HG02938 (cell line): ENCODE measurements at regions not wholly inside any gene's neighbourhood (a gene's known extent, or its start where the extent isn't known, plus 50 kb on each side); places are given as distances from the start of the nearest gene placed in this dataset.

Source experiments
- ATAC-seq: cut with Tn5 transposase; IDR thresholded peaks from one replicate; pipeline ENCODE4 v1.9.1; 2021; ENCODE audit warnings: mild to moderate bottlenecking, moderate library complexity; ENCODE audit not compliant: unreplicated experiment

DNA sequence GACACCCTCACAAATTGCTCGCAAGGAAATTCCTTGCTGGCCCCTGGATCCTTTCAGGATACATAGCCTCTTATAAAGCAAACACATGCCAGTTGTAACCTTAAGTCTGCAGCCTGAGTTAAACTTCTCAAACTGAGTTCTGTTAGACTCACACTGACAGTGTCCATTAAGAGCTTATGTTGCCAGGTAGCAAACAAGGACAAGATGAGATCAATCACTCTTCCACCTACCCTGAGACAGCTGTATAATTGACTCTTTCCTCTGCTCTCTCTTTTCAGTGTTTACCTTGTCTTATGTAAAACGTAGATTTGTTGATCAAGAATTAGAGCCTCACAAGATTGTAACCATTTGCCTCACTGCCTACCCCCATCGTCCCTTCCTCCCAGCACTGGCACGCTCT is 359.8 kb downstream of the EPM2A start:
- no peak for ATAC-seq

DNA sequence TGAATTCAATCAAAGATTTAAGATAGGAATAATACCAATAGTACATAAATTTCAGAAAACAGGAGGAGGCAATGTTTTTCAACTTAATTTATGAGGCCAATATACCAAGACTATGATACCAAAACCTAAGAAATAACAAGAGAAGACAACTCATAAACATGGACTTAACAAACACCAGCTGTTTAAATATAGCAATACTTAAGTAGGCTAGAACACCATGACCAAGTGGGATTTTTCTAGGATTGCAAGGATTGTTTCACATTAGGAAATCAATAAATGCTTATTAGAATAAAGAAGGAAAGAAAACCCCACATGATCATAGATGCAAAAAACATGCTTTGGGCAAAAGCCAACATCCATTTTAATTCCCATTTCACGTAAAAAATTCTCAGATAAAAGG is 355.1 kb downstream of the EPM2A start:
- no peak for ATAC-seq

DNA sequence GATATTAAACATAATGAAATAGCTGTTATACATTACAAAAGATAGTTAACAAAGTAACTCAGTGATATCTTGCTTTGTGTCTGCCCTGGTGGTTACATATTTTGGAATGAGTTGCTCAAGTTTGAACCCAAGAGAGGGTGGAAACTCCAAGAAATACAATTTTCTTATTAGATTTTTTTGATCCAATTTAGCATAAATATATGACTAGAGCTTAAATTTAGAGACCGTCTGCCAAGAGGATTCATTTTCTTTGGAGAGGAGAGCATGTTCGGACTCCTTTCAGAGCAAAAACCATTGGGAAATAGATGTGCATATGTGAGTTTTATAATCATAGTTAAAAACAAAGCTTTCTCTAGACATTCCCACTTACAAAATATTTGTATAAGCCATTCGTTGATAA is 353.4 kb downstream of the EPM2A start:
- ATAC-seq: no peak

DNA sequence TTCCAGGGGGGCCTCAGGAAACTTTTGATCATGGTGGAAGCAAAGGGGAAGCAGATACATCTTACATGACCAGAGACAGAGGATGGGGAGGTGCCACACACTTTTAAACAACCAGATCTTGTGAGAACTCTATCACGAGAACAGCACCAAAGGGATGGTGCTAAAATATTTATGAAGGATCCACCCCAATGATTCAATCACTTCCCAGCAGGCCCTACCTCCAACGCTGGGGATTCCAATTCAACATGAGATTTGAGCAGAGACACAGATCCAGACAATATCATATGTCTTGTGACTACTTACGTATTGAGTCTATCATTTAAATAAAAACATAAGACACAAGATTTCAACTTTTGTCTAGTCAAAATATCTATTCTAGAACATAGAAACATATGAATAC is 351.9 kb downstream of the EPM2A start:
- no peak for ATAC-seq

DNA sequence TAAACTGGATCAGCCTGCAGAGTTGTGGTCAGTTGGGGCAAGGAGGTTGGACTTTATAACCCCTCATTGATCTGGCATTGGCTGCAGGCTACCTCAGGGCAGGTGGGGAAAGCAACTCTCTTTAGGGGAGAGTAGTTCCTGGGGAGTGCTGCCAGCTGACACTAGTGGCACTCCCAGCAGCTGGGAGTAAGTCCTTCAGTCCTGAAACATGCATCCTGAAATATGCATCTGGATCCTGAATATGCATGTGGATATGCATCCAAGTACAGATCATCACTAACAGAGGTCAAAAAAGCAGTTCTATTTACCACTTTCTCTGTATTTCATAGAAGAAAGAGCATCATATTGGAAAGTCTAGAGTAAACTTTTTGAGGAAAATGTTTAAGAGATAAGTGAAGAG is 350.8 kb downstream of the EPM2A start:
- no peak for ATAC-seq

DNA sequence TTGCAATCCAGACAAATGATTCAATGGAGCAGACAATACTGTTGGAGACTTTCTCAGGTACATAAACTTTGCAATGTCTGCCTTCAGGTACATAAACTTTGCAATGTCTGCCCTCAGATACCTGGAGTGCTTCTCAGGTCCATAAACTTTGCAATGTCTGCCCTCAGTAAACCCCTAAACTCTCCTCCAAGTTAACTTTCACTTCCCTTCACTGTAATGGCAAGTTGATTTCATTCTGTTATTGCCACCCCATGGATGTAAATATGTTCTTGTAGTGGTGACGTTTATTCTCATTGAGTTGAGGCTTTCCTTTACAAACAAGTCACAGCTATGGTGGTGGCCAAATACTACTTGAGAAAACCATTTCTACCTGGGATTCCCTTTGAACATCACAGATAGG is 338.8 kb downstream of the EPM2A start:
- ATAC-seq: no peak

DNA sequence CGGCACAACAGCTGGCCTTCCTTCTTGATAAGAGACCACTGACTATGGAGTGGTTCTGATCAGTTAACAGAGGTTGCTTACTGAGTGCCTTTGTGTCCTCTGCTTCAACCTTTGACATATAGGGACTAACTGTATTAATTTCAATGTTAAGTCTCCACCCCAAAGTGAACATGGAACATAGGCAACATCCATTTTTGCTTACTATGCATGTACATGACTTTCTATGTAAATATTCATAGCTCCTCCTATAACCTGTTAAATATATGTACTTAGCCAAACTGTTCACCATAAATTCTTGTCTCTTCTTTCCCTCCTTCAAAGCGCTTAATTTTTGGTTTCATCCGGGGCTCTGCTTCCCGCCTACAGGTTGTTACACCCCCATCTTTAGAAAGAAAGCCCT is 334.8 kb downstream of the EPM2A start:
- ATAC-seq: no peak

DNA sequence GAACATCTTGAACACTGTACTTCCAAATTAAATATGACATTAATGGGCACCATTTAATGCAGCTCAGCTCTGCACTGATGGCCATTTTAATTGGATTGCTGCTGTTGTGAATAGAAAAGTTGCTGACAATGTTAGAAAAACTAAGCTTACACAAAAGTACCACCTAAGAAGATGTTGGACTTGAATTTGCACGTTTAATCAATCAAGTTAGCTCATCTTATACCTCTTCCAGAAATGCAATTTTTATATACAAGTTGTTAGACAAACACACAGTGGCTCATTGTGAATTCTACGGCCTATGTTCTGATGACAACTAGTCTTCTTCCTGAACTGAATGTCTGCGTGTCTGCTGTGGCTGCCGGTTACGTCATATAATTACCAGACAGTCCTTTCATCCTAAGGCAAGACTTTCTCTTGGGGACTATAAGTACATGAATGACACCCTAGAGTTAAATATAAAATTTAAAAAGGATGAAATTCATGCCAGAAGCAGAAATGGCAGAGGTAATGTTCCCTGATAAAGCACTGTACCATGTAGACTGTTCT is 330.2 kb downstream of the EPM2A start:
- no peak for ATAC-seq

DNA sequence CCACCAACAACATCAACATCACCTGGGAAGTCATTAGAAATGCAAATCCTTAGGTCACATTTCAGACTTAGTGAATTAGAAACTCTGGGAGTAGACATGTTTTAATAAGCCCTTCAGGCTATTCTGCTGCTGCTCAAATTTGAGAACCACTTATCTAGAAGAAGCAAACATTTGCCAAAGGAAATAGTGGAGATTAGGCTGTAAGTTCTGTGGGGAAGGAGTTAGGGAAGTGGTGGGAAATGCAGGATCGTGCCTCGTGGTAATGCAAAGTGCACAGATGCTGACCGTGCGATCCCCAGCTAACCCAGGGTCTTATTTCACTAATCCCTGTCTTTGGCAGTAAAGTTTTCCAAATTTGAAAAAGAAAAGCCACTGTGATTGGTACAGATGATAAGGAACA is 328.5 kb downstream of the EPM2A start:
- ATAC-seq: no peak

DNA sequence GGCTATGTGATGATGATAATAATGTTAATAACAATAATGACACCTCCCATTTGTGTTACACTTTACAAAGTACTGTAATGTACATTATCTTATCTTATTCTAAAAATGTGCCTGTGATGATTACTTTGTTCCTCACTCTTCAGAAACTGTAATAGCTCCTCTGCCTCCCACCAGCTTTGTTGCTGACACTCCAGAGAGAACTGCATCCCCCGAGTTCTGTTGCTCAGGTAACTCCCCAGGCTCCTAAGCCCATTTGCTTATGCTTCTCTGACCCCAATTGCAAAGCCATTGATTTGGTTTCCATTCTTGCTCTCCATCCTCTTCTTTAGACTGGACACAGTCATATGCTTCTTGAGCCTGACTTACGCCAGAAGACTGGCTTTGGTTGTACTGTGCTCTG is 319.7 kb downstream of the EPM2A start:
- ATAC-seq: no peak

DNA sequence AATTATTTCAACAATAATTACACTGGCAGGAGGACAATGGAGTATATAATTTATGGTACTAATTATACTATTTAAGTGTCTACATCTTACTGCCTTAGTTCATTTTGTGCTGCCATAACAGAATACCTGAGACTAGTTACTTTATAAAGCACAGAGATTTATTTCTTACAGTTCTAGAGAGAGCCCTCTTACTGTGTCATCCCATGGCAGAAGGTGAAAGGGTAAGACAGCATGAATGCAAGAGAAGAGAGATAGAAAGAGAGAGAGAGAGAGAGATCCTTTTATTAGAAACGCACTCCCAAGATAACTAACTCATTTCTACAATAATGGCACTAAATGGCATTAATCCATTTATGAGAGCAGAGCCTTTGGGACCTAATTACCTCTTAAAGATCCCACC is 314.7 kb downstream of the EPM2A start:
- ATAC-seq: no peak

DNA sequence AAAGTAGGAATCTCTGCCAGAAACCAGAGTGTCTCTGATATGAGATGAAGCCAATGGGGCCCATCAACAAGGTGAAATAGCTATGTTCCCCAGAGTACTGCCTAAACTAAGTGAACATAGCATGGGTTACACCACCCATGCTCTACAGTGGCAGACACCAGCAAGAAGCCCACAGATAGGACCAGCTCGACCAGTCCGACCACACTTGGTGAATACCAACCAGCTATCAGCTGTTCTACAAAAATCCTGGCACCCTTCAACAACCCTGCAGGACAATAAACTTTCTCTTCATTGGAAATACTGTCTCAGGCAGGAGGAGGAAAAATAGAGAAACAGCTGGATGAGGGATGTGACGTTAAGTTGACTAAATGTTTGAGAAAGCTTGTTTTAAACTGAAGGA is 311.4 kb downstream of the EPM2A start:
- ATAC-seq: no peak

DNA sequence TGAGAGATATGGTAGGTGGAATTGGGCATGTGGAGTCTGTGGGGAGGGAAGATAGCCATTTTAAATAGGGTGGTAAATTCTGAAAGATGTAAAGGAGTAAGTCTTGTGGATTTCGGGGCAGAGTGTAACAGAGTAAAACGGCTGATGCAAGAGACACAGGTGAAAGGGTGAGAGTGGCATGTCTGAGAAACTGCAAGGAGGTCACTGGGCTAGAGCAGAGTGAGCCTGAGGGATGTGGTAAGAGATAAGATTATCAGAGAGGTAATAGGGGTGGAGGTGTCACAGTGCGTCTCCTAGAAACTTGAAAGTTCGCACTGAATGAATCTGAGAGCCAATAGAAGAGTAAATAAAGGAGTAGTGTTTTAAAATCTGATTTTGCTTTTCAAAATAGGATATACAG is 308.1 kb downstream of the EPM2A start:
- ATAC-seq: no peak

DNA sequence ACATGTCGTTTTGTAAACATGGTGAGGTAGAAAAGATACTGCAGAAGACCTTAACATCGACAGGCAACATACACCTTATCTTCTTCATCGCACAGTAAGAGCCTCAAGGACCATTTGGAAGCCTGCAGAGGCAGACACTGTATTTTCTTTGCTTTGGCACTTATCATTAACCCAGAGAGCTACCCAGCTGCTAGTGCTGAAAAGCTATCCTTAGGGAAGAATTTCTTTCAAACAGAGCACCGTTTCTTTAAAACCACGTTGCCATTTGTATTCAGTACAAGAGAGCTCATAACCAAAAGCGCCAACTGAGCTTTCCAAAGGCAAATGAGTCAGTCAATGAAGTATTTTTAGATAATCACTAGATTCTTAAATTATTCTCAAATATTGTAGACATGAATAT is 306.6 kb downstream of the EPM2A start:
- no peak for ATAC-seq

DNA sequence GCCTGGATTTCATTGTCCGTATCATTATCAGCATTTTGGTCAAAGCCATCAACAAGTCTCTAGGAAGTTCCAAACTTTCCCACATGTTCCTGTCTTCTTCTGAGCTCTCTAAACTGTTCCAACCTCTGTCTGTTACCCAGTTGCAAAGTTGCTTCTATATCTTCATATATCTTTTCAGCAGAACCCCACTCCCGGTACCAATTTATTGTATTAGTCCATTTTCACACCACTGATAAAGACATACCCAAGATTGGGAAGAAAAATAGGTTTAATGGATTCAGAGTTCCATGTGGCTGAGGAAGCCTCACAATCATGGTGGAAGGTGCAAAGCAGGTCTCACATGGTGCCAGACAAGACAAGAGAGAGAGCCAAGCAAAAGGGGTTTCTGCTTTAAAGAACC is 293.2 kb downstream of the EPM2A start:
- no peak for ATAC-seq

DNA sequence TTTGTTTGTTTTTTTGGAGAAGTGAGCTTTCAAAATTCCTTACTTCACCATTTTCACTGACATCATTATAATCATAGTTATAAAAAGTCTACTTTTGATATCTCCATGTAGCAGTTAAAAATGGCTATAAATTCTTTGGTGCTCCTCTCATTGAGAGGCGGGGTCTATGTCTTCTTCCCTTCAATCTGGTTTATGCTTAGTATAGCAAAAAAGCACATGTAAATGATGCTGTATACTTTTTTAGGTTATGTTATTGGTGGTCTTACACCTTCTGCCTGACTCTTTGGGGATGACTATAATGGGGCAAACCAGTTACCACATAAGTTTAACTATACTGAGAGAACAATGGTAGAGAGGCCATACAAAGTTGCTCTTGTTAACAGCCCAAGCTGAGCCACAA is 289.6 kb downstream of the EPM2A start:
- no peak for ATAC-seq

DNA sequence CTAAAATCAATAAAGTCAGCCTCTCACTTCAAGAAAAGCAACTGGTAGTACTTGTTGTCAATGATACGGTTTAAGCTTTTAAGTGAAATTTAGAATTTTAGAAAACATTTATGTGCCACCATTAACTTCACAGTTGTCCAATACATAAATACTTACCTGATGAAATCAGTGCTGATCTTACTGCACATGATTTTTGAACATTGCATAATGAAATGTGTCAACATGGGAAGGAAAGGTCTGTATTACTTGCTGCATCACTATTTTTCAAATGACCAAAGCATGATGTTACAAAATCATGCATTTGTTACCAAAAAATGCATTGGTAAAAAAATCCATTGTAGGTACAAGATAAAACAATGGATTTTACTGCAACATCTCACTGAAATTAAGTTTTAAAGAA is 284.3 kb downstream of the EPM2A start:
- ATAC-seq: no peak

DNA sequence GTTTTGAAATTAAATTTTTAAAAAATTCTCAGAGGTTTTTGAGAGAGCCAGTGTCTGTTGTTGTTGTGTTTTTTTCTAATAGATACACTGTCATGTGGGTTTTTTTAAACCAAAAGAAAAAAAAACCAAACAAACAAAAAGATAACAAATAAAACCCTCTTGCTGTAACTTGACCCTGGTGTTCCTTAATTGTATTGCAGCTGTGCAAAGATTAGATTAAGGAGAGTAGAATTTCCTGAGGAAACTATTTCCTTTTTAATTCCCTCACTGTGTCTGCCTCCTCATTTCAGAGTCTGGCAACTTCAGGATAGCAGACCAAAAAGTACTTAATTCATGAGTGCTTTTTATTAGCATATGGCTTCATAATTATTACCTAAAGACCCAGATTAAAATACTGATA is 281.9 kb downstream of the EPM2A start:
- ATAC-seq: no peak

DNA sequence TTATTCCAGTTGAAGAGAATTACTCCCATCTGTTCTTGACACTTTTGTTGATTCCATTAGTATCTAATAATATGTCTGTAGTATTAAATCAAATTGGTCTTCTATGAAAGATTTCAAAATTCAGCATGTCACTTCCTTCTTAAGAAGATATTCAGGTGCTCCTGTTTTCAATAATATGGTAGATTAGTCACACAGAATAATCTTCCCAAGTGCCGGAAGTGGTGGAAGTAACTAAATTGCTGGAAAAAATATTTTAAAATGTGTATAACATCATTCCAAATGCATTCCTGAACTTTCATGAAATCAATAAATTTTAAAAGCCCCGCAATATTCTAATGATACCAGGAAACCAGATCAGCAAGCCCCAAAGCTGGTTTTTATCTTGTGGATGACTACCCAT is 281.3 kb downstream of the EPM2A start:
- no peak for ATAC-seq

DNA sequence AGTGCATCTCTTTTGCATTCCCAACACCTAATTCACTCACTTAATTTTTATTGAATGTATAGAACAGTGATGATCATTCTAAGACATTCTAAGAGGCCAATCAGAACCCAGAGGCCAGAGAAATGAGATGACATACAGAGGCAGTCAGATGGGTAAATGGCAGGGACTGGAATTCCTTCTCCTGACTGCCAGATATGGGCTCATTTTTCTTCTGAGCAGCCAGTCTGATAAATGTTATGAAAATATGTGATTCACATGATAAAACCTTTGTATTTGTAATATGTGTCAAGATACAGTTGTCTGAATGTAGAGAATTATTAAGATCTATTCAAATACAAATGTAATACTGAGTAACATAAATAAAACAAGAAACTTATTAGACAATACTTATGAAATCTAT is 277.8 kb downstream of the EPM2A start:
- no peak for ATAC-seq

DNA sequence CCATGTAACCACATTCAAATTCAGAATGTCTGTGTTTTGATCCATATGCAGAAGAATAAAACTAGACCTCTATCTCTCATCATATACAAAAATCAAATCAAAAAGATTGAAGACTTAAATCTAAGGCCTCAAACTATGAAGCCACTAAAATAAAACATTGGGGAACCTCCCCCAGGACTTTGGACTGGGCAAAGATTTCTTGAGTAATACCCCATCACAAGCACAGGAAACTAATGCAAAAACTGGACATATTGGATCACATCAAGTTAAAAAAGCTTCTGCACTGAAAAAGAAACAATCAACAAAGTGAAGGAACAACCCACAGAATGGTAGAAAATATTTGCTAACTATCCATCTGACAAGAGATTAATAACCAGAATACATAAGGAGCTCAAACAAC is 266.8 kb downstream of the EPM2A start:
- no peak for ATAC-seq

DNA sequence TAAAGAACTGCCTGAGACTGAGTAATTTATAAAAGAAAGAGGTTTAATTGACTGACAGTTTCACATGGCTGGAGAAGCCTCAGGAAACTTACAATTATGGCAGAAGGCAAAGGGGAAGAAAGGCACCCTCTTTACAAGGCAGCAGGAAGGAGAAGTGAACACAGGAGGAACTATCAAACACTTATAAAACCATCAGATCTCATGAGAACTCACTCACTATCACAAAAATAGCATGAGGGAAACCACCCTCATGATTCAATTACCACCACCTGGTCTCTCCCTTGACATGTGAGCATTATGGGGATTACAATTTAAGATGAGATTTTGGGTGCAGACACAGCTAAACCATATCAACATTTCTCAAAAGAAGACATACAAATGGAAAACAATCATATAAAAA is 266.3 kb downstream of the EPM2A start:
- no peak for ATAC-seq

DNA sequence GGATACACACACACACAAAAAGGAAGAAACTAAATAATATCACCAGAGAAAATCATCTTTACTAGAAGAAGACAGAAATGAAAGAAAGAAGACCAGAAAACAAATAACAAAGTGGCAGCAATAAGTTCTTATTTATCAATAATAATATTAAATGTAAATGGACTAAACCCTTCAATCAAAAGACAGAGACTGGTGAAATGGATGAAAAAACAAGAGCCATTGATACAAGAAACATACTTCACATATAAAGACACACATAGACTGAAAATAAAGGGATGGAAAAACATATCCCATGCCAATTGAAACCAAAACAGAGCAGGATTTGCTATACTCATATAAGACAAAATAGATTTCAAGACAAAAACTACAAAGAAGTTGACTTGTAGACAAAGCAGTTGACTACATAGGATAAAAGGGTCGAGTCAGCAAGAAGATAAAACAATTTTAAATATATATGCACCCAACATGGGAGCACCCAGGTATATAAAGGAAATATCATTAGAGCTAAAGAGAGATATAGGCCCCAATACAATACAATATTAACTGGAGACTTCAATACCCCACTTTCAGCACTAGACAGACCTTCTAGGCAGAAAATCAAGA is 259.4 kb downstream of the EPM2A start:
- ATAC-seq: no peak
